Nephron progenitor cell (in vitro differentiated cells): ENCODE measurements at regions not wholly inside any gene's neighbourhood (a gene's known extent, or its start where the extent isn't known, plus 50 kb on each side); places are given as distances from the start of the nearest gene placed in this dataset.
A peak's percentile ranks its signal among the peaks of the same experiment; 100 is the strongest.

Source experiments
- DNase-seq: peaks from one replicate; pipeline ENCODE4 v3.0.0; 2021
- H3K27ac Mint-ChIP-seq: 2 replicates; pipeline ENCODE4 v1.8.0; 2021; ENCODE audit warnings: mild to moderate bottlenecking, moderate library complexity, mixed read lengths
- H3K27me3 Mint-ChIP-seq: 2 replicates; pipeline ENCODE4 v1.8.0; 2021; ENCODE audit warnings: mild to moderate bottlenecking, low read depth, mixed read lengths; ENCODE audit not compliant: poor library complexity
- H3K36me3 Mint-ChIP-seq: 2 replicates; pipeline ENCODE4 v1.8.0; 2021; ENCODE audit warnings: low read depth, mixed read lengths
- H3K4me1 Mint-ChIP-seq: 2 replicates; pipeline ENCODE4 v1.8.0; 2021; ENCODE audit warnings: mixed read lengths
- H3K4me3 Mint-ChIP-seq: 2 replicates; pipeline ENCODE4 v1.8.0; 2021; ENCODE audit warnings: mild to moderate bottlenecking, moderate library complexity, mixed read lengths
- H3K9me3 Mint-ChIP-seq: 2 replicates; pipeline ENCODE4 v1.8.0; 2021; ENCODE audit warnings: mild to moderate bottlenecking, moderate library complexity, mixed read lengths
- CTCF ChIP-seq: fragments of 200-600 bp; sonication (generic); IDR thresholded peaks from 2 replicates; pipeline ENCODE4 v1.5.0; 2021; ENCODE audit warnings: antibody characterized with exemption

DNA sequence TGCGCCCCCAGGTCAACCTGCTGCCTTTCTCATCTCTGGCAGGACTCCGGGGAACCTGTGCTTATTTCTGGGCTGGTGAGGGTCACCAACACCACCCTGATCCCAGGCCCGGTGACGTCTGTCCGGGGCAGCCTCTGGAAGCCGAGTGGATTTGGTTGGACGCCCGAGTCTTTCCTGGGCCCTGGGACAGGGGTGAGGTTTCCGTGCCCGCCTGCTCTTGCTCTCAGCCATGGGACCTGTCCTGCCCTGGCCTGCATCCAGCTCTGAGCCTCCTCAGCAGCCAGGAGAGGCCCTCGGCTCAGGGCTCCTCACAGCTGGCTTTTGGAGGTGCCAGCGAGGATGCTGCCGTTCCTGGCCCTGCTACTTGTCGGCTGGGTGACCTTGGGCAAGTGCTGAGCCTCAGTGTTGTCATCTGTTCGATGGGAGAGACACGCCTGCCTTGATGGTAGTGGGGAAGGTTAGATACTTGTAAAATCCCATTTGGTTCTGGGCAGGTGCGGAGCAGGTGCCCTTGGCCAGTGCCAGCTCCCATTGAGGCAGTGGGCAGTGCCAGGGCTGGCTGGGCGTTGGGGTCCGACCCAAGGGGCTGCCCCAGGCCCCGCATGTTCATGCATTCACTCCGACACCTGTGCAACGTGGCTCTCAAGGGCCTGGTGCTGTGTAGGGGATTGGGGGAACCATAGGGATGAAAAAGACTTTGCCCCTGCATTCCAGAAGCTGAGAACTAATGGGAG, 58.9 kb upstream of the THY1 start:
- no peak for TF ChIP-seq CTCF
- Mint-ChIP-seq H3K27ac (no peak overlapping the region), H3K27me3 (peaks cover 53% of the 10 kb centered on the region), H3K9me3 (no peaks in the 10 kb centered on the region), H3K36me3 (no peaks in the 10 kb centered on the region), H3K4me1 (peaks cover 31% of the 10 kb centered on the region), H3K4me3 (no peak overlapping the region)
- peak; percentile 29 for DNase-seq

DNA sequence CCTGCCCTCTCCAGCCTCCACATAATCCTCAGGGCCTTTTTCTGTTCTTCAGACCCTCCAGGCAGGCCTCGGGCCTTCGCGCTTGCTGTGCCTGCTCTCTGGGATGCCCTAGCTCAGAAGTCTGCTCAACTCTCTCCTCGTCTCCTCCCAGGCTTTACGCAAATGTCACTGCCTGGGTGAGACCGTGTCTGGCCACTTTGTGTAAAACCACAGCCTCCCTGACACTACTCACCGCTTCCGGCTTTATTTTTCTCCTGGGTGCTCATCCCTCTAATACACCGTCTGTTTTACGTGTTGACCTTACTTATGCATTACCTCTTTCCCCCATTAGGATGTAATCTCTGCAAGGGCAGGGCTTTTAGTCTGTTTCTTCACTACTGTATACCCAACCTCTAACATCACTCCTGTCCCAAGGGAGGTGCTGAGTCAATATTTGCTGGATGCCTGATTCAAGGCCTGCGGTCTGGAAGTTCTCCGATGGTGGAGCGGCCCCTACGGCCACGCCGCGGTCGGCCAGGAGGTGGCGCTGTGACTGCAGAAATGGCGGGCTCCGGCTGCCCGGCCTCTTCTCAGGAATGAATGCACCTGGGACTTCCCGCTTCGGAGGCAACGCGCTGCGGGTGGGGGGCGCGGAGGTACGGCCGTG, 58.2 kb upstream of the THY1 start:
- peak; percentile 95 for DNase-seq
- H3K36me3 Mint-ChIP-seq: no peaks in the 10 kb centered on the region
- no peaks in the 10 kb centered on the region for H3K9me3 Mint-ChIP-seq
- peak overlapping the region; percentile 43 for H3K4me3 Mint-ChIP-seq
- TF ChIP-seq CTCF: peak; percentile 98
- H3K4me1 Mint-ChIP-seq: peaks cover 31% of the 10 kb centered on the region
- H3K27me3 Mint-ChIP-seq: peaks cover 57% of the 10 kb centered on the region
- H3K27ac Mint-ChIP-seq: peak overlapping the region; percentile 93

- DNase-seq: no peak
- Mint-ChIP-seq H3K9me3 (no peaks in the 10 kb centered on the region), H3K27ac (no peak overlapping the region), H3K4me3 (no peak overlapping the region), H3K36me3 (no peaks in the 10 kb centered on the region), H3K4me1 (peaks cover 31% of the 10 kb centered on the region), H3K27me3 (peaks cover 59% of the 10 kb centered on the region)
- no peak for TF ChIP-seq CTCF
These were observed 57.5 kb upstream of the THY1 start for GRCh38 chr11:119480380-119481020.

- peak; percentile 64 for TF ChIP-seq CTCF
- no peaks in the 10 kb centered on the region for H3K36me3 Mint-ChIP-seq
- peak; percentile 46 for DNase-seq
- H3K27ac Mint-ChIP-seq: no peak overlapping the region
- peaks cover 58% of the 10 kb centered on the region for H3K27me3 Mint-ChIP-seq
- peaks cover 36% of the 10 kb centered on the region for H3K4me1 Mint-ChIP-seq
- no peak overlapping the region for H3K4me3 Mint-ChIP-seq
- H3K9me3 Mint-ChIP-seq: no peaks in the 10 kb centered on the region
These were observed 56.8 kb upstream of the THY1 start for GRCh38 chr11:119479685-119480275.

DNA sequence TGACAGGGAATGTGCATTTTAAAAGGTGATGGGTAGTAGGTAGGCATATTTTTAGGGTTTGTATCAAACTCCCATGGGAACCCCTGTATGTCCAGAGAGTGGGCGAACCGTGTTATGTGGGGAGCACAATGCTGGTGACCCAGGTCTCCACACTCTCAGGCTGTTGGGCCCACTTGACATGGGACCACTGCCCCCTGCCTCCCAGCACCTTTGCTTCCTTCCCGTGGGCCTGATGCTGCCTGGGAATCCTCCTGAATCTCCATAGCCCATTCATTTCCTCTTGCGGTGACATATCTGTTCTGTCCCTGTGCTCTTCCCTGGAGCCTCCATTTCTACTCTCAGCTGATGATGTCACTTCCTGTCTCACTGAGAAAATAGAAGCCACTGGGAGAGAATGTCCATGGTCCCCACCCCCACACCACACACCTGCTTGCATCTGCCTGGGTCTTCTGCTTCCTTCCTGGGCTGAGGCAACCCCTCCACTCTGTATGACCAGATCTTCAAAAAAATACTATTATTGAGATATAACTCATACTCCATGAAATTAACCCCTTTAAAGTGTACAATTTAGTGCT, 55.8 kb upstream of the THY1 start:
- TF ChIP-seq CTCF: no peak
- no peak for DNase-seq
- H3K4me1 Mint-ChIP-seq: peaks cover 30% of the 10 kb centered on the region
- no peaks in the 10 kb centered on the region for H3K36me3 Mint-ChIP-seq
- no peaks in the 10 kb centered on the region for H3K9me3 Mint-ChIP-seq
- H3K27me3 Mint-ChIP-seq: peaks cover 52% of the 10 kb centered on the region
- no peak overlapping the region for H3K4me3 Mint-ChIP-seq
- no peak overlapping the region for H3K27ac Mint-ChIP-seq
